ENCODE measurements at regions not wholly inside any gene's neighbourhood (a gene's known extent, or its start where the extent isn't known, plus 50 kb on each side); places are given as distances from the start of the nearest gene placed in this dataset.
"Not testable (repeated sequence)": the region's sequence is repeated elsewhere in the genome, so short reads cannot be mapped to it uniquely, and the experiment has no call there.

DNA sequence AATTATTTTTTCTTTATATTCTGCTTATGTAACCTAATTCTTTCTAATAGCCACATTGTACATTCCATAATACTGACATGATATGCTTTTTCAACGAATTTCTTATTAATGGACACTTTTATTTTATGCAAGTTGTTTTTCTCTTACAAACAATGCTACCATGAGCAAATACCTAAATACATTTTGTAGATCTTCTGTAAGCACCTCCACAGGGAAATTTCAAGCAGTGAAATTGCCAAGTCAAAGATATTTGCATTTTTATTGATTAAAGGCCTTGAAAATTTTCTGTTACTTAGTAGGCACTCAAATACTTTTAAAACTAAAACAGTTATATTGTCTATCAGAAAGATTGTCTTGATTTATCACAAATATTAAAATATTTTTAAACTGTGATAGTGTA, 79.6 kb upstream of the C3orf49 start:
- Histone ChIP-seq H3K4me3 (ENCODE audit: low read depth, low read length) (no peak overlapping the region), H3K27ac (no peak overlapping the region), H3K36me3 (replicated peaks) (no peaks in the 10 kb centered on the region), H3K27me3 (replicated peaks) (no peaks in the 10 kb centered on the region)
- TF ChIP-seq, protein P1, sequence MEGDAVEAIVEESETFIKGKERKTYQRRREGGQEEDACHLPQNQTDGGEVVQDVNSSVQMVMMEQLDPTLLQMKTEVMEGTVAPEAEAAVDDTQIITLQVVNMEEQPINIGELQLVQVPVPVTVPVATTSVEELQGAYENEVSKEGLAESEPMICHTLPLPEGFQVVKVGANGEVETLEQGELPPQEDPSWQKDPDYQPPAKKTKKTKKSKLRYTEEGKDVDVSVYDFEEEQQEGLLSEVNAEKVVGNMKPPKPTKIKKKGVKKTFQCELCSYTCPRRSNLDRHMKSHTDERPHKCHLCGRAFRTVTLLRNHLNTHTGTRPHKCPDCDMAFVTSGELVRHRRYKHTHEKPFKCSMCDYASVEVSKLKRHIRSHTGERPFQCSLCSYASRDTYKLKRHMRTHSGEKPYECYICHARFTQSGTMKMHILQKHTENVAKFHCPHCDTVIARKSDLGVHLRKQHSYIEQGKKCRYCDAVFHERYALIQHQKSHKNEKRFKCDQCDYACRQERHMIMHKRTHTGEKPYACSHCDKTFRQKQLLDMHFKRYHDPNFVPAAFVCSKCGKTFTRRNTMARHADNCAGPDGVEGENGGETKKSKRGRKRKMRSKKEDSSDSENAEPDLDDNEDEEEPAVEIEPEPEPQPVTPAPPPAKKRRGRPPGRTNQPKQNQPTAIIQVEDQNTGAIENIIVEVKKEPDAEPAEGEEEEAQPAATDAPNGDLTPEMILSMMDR (IDR thresholded peaks at IDR 0.05; ENCODE audit: low read depth, low read length, missing control alignments) = no peak
- no peak for DNase-seq
- in situ Hi-C loops (cut with HindIII; ENCODE audit: low pct_ligation_motif_present, low sequenced_read_pairs) = no loop called here

DNA sequence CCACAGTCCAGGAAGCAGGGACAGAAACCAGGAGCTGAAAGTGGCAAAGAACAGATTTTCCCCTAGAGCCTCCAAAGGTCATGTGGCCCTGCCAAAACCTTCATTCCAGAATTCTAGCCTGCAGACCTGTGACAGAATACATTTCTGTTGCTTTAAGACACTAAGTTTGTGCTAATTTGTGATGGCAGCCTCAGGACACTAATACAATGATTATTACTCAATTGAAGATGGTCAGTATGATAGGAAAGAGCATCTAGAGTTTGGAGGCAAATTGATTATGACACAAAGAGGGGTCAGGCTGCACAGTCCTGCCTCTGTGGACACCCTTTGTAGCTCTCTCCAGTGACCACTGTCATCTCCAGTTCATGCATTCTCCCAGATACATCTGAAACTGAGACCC, 79.0 kb upstream of the C3orf49 start:
- in situ Hi-C loops (cut with HindIII; ENCODE audit: low pct_ligation_motif_present, low sequenced_read_pairs) = no loop called here

DNA sequence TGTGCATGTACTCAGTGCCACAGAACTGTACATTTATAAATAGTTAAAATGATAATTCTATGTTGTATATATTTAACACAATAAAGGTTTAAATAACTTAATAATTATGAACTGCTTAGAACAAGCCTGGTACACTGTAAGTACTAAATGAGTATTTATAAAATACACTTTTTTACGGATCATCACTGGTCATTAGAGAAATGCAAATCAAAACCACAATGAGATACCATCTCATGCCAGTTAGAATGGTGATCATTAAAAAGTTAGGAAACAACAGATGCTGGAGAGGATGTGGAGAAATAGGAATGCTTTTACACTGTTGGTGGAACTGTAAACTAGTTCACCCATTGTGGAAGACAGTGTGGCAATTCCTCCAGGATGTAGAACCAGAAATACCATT, 74.4 kb upstream of the C3orf49 start:
- H3K27me3 ChIP-seq (replicated peaks); in situ Hi-C loops (cut with HindIII; ENCODE audit: low pct_ligation_motif_present, low sequenced_read_pairs); H3K36me3 ChIP-seq (replicated peaks); DNase-seq; H3K4me3 ChIP-seq (ENCODE audit: low read depth, low read length); H3K27ac ChIP-seq: not testable (repeated sequence)

More for the DNA sequence above, 79.0 kb upstream of the C3orf49 start:
- TF ChIP-seq, protein P1 (IDR thresholded peaks at IDR 0.05; ENCODE audit: low read depth, low read length, missing control alignments) = no peak
- no peaks in the 10 kb centered on the region for H3K36me3 ChIP-seq (replicated peaks)
- no peak overlapping the region for H3K4me3 ChIP-seq (ENCODE audit: low read depth, low read length)
- H3K27ac ChIP-seq = no peak overlapping the region
- no peak for DNase-seq
- no peaks in the 10 kb centered on the region for H3K27me3 ChIP-seq (replicated peaks)

DNA sequence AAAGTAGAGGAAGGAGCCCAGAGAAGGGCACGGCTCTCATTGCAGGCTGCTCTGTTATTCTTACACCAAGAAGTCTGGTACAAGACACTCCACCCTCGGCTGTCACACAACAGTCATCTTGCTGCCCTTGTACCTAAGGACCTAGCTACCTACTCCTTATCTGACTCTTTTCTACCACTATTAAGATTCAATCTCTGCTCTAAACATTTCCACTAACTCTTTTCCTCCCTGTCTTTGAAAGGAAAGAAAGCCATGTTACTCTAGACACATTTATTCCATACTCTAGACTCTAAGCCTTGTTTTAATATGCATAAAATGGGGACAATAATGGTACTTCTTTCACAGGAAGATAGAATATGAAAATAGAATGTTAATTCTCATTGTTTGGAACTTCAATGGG, 73.3 kb upstream of the C3orf49 start:
- TF ChIP-seq, protein P1 (IDR thresholded peaks at IDR 0.05; ENCODE audit: low read depth, low read length, missing control alignments) = no peak
- in situ Hi-C loops (cut with HindIII; ENCODE audit: low pct_ligation_motif_present, low sequenced_read_pairs) = no loop called here

DNA sequence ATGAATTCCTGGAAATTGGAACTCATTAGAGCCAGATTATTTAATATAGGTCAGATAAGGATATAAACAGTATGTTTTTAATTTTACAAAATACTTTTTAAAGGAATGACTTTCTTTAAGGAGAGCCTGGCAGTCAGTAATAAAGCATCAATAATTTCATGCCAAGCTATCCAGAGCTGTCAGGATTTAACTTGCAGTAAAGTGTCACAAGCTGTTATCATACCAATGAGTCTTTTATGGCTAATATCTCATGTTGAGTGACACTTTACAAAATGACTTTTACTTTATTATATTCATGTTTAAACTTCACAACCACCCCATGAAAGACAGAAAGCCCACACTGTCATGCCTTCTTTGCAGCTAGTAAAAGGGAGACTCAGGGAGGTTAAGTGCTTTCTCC, 72.9 kb upstream of the C3orf49 start:
- in situ Hi-C loops (cut with HindIII; ENCODE audit: low pct_ligation_motif_present, low sequenced_read_pairs) = no loop called here
- DNase-seq = no peak
- no peak overlapping the region for H3K27ac ChIP-seq
- no peaks in the 10 kb centered on the region for H3K36me3 ChIP-seq (replicated peaks)
- no peak overlapping the region for H3K4me3 ChIP-seq (ENCODE audit: low read depth, low read length)
- TF ChIP-seq, protein P1 (IDR thresholded peaks at IDR 0.05; ENCODE audit: low read depth, low read length, missing control alignments) = no peak
- no peaks in the 10 kb centered on the region for H3K27me3 ChIP-seq (replicated peaks)

More for the DNA sequence above, 73.3 kb upstream of the C3orf49 start:
- Histone ChIP-seq H3K4me3 (ENCODE audit: low read depth, low read length) (no peak overlapping the region), H3K27me3 (replicated peaks) (no peaks in the 10 kb centered on the region), H3K36me3 (replicated peaks) (no peaks in the 10 kb centered on the region), H3K27ac (no peak overlapping the region)
- DNase-seq = no peak

DNA sequence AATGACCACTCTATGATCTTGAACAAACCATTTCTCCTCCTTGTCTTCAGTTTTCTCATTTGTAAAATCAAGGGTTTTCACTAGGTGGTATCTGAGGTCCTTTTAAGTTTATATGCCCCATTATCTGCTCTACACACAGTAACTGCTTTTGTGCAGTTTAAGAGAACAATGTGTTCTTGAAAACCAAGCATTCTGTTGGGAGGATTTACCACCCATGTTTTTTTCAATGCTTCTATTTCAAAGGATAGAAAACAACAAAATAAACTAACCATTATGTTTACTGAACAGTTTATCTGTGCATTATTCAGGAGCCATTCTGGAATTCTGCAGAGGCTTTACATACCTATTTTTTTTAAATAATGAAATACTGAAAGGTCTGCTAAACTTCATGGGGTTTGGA, 67.6 kb upstream of the C3orf49 start:
- H3K36me3 ChIP-seq (replicated peaks) = no peaks in the 10 kb centered on the region
- H3K27ac ChIP-seq = no peak overlapping the region
- no peaks in the 10 kb centered on the region for H3K27me3 ChIP-seq (replicated peaks)
- no peak for DNase-seq
- TF ChIP-seq, protein P1 (IDR thresholded peaks at IDR 0.05; ENCODE audit: low read depth, low read length, missing control alignments) = no peak
- no peak overlapping the region for H3K4me3 ChIP-seq (ENCODE audit: low read depth, low read length)
- in situ Hi-C loops (cut with HindIII; ENCODE audit: low pct_ligation_motif_present, low sequenced_read_pairs) = no loop called here
